GM23338 (cell line): ENCODE measurements at regions not wholly inside any gene's neighbourhood (a gene's known extent, or its start where the extent isn't known, plus 50 kb on each side); places are given as distances from the start of the nearest gene placed in this dataset.

ENCODE experiments used
- ATAC-seq: fragments of 200-7000 bp; cut with Tn5 transposase; 3 replicates; pipeline ENCODE4 v1.9.1; 2020
- DNase-seq: peaks from one replicate; pipeline ENCODE4 v3.0.0-alpha.2; 2015; ENCODE audit warnings: low spot score
- H2AFZ ChIP-seq: fragments of 200-600 bp; sonication (generic); 2 replicates; pipeline ENCODE4 v1.8.0; 2016; ENCODE audit warnings: antibody characterized with exemption, mild to moderate bottlenecking, moderate library complexity
- H3F3A ChIP-seq: fragments of 200-600 bp; sonication (generic); replicated peaks from 2 replicates; pipeline ENCODE4 v1.8.0; 2017; ENCODE audit warnings: antibody characterized with exemption, mixed run types, low read depth
- H3K27ac ChIP-seq: fragments of 200-600 bp; sonication (generic); 2 replicates; pipeline ENCODE4 v1.6.1; 2016; ENCODE audit warnings: low read depth
- H3K27me3 ChIP-seq: fragments of 200-600 bp; sonication (generic); 2 replicates; pipeline ENCODE4 v1.8.0; 2016; ENCODE audit warnings: mild to moderate bottlenecking, mixed run types, moderate library complexity; ENCODE audit not compliant: insufficient read depth
- H3K36me3 ChIP-seq: fragments of 200-600 bp; sonication (generic); 2 replicates; pipeline ENCODE4 v1.8.0; 2016; ENCODE audit warnings: mild to moderate bottlenecking; ENCODE audit not compliant: insufficient read depth
- H3K4me1 ChIP-seq: fragments of 200-600 bp; sonication (generic); 2 replicates; pipeline ENCODE4 v1.8.0; 2016; ENCODE audit warnings: mild to moderate bottlenecking, moderate library complexity; ENCODE audit not compliant: insufficient read depth
- H3K4me2 ChIP-seq: fragments of 200-600 bp; sonication (generic); 2 replicates; pipeline ENCODE4 v1.7.1; 2017; ENCODE audit warnings: mixed run types
- H3K4me3 ChIP-seq: fragments of 200-600 bp; sonication (generic); 2 replicates; pipeline ENCODE4 v1.6.1; 2016; ENCODE audit warnings: mixed run types
- H3K79me2 ChIP-seq: fragments of 200-600 bp; sonication (generic); replicated peaks from 2 replicates; pipeline ENCODE4 v1.8.0; 2017; ENCODE audit warnings: mild to moderate bottlenecking; ENCODE audit not compliant: insufficient read depth
- H3K9me2 ChIP-seq: fragments of 200-600 bp; sonication (generic); 2 replicates; pipeline ENCODE4 v1.8.0; 2017; ENCODE audit not compliant: insufficient read depth
- H4K20me1 ChIP-seq: fragments of 200-600 bp; sonication (generic); replicated peaks from 2 replicates; pipeline ENCODE4 v1.8.0; 2017; ENCODE audit warnings: mild to moderate bottlenecking; ENCODE audit not compliant: insufficient read depth
- H3K27ac Mint-ChIP-seq: 2 replicates; pipeline ENCODE4 v1.8.0; 2020; ENCODE audit warnings: inconsistent platforms, mild to moderate bottlenecking, moderate library complexity, mixed read lengths
- H3K27me3 Mint-ChIP-seq: 3 replicates; pipeline ENCODE4 v1.8.0; 2022; ENCODE audit warnings: low read depth, mild to moderate bottlenecking, moderate library complexity, mixed read lengths, inconsistent platforms; ENCODE audit not compliant: insufficient read depth, poor library complexity
- H3K36me3 Mint-ChIP-seq: 3 replicates; pipeline ENCODE4 v1.8.0; 2021; ENCODE audit warnings: low read depth, mild to moderate bottlenecking, inconsistent platforms, moderate library complexity, mixed read lengths
- H3K4me1 Mint-ChIP-seq: 3 replicates; pipeline ENCODE4 v1.8.0; 2020; ENCODE audit warnings: mild to moderate bottlenecking, inconsistent platforms, mixed read lengths
- H3K4me3 Mint-ChIP-seq: 3 replicates; pipeline ENCODE4 v1.8.0; 2021; ENCODE audit warnings: moderate library complexity, mild to moderate bottlenecking, inconsistent platforms, mixed read lengths
- H3K9me3 Mint-ChIP-seq: 3 replicates; pipeline ENCODE4 v1.8.0; 2020; ENCODE audit warnings: moderate library complexity, mild to moderate bottlenecking, inconsistent platforms, mixed read lengths
- CREB1 ChIP-seq: fragments of 250-450 bp; sonication (Bioruptor Pico); IDR thresholded peaks from 2 replicates; pipeline ENCODE4 v1.5.0; 2020; ENCODE audit warnings: low read depth, mild to moderate bottlenecking, moderate library complexity
- CTCF ChIP-seq, 2 experiments: fragments of 200-600 bp in 1 of 2; sonication (generic) in 1 of 2; conservative IDR thresholded peaks; 2 replicates each; pipeline versions ENCODE4 v1.5.1 to v1.6.1; 2016 to 2017; ENCODE audit warnings: antibody characterized with exemption in 2 of 2, low read depth in 2 of 2, mild to moderate bottlenecking in 2 of 2, moderate library complexity in 1 of 2
- ETS1 ChIP-seq: IDR thresholded peaks from 2 replicates; pipeline ENCODE4 v1.6.1; 2016; ENCODE audit warnings: antibody characterized with exemption
- EZH2 ChIP-seq: fragments of 200-600 bp; sonication (generic); IDR thresholded peaks from one replicate; pipeline ENCODE4 v1.8.0; 2017; ENCODE audit warnings: antibody characterized with exemption, mild to moderate bottlenecking, low read depth; ENCODE audit not compliant: unreplicated experiment
- EZH2phosphoT487 ChIP-seq: fragments of 200-600 bp; sonication (generic); IDR thresholded peaks from one replicate; pipeline ENCODE4 v1.8.1; 2018; ENCODE audit warnings: antibody characterized with exemption; ENCODE audit not compliant: unreplicated experiment
- JUNB ChIP-seq: IDR thresholded peaks from one replicate; pipeline ENCODE4 v1.6.1; 2016; ENCODE audit warnings: antibody characterized with exemption; ENCODE audit not compliant: unreplicated experiment
- NANOG ChIP-seq: IDR thresholded peaks from 2 replicates; pipeline ENCODE4 v1.6.1; 2016; ENCODE audit warnings: antibody characterized with exemption, borderline replicate concordance
- POLR2AphosphoS5 ChIP-seq: IDR thresholded peaks from 2 replicates; pipeline ENCODE4 v1.6.1; 2016; ENCODE audit warnings: antibody characterized with exemption, low read depth
- REST ChIP-seq: IDR thresholded peaks from one replicate; pipeline ENCODE4 v1.6.1; 2018; ENCODE audit warnings: antibody characterized with exemption; ENCODE audit not compliant: unreplicated experiment
- STAT1 ChIP-seq: IDR thresholded peaks from one replicate; pipeline ENCODE4 v1.6.1; 2016; ENCODE audit warnings: antibody characterized with exemption; ENCODE audit not compliant: unreplicated experiment
- ZNF114 ChIP-seq: fragments of 250-450 bp; sonication (Bioruptor Pico); IDR thresholded peaks from 2 replicates; pipeline ENCODE4 v1.5.0; 2020; ENCODE audit warnings: mild to moderate bottlenecking, moderate library complexity
- ZNF331 ChIP-seq: fragments of 250-450 bp; sonication (Bioruptor Pico); IDR thresholded peaks from 2 replicates; pipeline ENCODE4 v1.5.0; 2020; ENCODE audit warnings: low read depth, mild to moderate bottlenecking, moderate library complexity
- ZNF462 ChIP-seq: fragments of 250-450 bp; sonication (Bioruptor Pico); IDR thresholded peaks from 2 replicates; pipeline ENCODE4 v1.5.0; 2020; ENCODE audit warnings: mild to moderate bottlenecking, moderate library complexity

- H3K4me1 Mint-ChIP-seq: peaks cover 5% of the 10 kb centered on the region; the same call in 2 of the 3 replicates
- H3K27me3 ChIP-seq: no peaks in the 10 kb centered on the region
- H3K27me3 Mint-ChIP-seq: peaks cover 13% of the 10 kb centered on the region
- DNase-seq (no peak), ATAC-seq (no peak)
- no peaks in the 10 kb centered on the region for H3K36me3 Mint-ChIP-seq
- no peaks in the 10 kb centered on the region for H3K36me3 ChIP-seq
- no peaks in the 10 kb centered on the region for H3K79me2 ChIP-seq
- no peak overlapping the region for H3K27ac Mint-ChIP-seq
- H3F3A ChIP-seq: no peaks in the 10 kb centered on the region; the same call in 1 of the 2 replicates
- no peak overlapping the region for H3K4me3 ChIP-seq
- H3K4me2 ChIP-seq: no peak overlapping the region
- no peaks in the 10 kb centered on the region for H3K4me1 ChIP-seq
- no peaks in the 10 kb centered on the region for H3K9me2 ChIP-seq
- no peaks in the 10 kb centered on the region for H4K20me1 ChIP-seq
- H3K27ac ChIP-seq: no peak overlapping the region
- no peak overlapping the region for H2AFZ ChIP-seq
- no peaks in the 10 kb centered on the region for H3K9me3 Mint-ChIP-seq
- H3K4me3 Mint-ChIP-seq: no peak overlapping the region
- TF ChIP-seq ZNF462 (no peak), REST (no peak), CREB1 (CRISPR knock-in tag) (no peak), NANOG (no peak), POLR2AphosphoS5 (no peak), CTCF (conservative IDR thresholded peaks at IDR 0.05; ENCODE audit: low read depth in 2 of 2) (no peak), ZNF114 (CRISPR knock-in tag) (no peak), EZH2phosphoT487 (no peak), ZNF331 (CRISPR knock-in tag) (no peak), STAT1 (no peak), JUNB (no peak), ETS1 (no peak), EZH2 (no peak)
Measured at GRCh38 chr18:79613186-79613931, 66.2 kb upstream of the CTDP1 start.
